ENCODE measurements at regions not wholly inside any gene's neighbourhood (a gene's known extent, or its start where the extent isn't known, plus 50 kb on each side); places are given as distances from the start of the nearest gene placed in this dataset.

GRCh38 chr6:4563156-4563555 is 213.0 kb upstream of the CDYL start:
- Histone ChIP-seq H4K20me1 (ENCODE audit: insufficient read depth) (no peaks in the 10 kb centered on the region), H3K9ac (ENCODE audit: low read length) (no peak overlapping the region), H3K27me3 (ENCODE audit: insufficient read depth, low read depth, low read length) (no peaks in the 10 kb centered on the region), H3K36me3 (ENCODE audit: insufficient read depth, low read length) (no peaks in the 10 kb centered on the region), H3K9me2 (ENCODE audit: insufficient read depth, low read length) (no peaks in the 10 kb centered on the region), H3K4me2 (ENCODE audit: low read length) (no peak overlapping the region), H3K9me3 (ENCODE audit: low read length) (no peaks in the 10 kb centered on the region), H3F3A (ENCODE audit: insufficient read depth, low read length, poor library complexity, severe bottlenecking) (no peaks in the 10 kb centered on the region), H3K4me3 (ENCODE audit: low read length) (no peak overlapping the region), H3K79me2 (replicated peaks; ENCODE audit: insufficient read depth, low read length) (no peaks in the 10 kb centered on the region), H2AFZ (ENCODE audit: low read depth, low read length) (no peak overlapping the region), H3K27ac (ENCODE audit: low read length) (no peak overlapping the region)
- TF ChIP-seq SMC3 (conservative IDR thresholded peaks at IDR 0.05; ENCODE audit: poor library complexity), result no peak
- TF ChIP-seq MXI1 (conservative IDR thresholded peaks at IDR 0.05; ENCODE audit: poor library complexity, severe bottlenecking), result no peak
- no peak for TF ChIP-seq TAF1 (IDR thresholded peaks at IDR 0.05; ENCODE audit: low read depth)
- TF ChIP-seq POLR2AphosphoS5 (IDR thresholded peaks at IDR 0.05), result no peak
- no peak for TF ChIP-seq EZH2 (IDR thresholded peaks at IDR 0.05; ENCODE audit: borderline replicate concordance, insufficient read depth, low read length, poor library complexity, severe bottlenecking)
- TF ChIP-seq, protein P1, sequence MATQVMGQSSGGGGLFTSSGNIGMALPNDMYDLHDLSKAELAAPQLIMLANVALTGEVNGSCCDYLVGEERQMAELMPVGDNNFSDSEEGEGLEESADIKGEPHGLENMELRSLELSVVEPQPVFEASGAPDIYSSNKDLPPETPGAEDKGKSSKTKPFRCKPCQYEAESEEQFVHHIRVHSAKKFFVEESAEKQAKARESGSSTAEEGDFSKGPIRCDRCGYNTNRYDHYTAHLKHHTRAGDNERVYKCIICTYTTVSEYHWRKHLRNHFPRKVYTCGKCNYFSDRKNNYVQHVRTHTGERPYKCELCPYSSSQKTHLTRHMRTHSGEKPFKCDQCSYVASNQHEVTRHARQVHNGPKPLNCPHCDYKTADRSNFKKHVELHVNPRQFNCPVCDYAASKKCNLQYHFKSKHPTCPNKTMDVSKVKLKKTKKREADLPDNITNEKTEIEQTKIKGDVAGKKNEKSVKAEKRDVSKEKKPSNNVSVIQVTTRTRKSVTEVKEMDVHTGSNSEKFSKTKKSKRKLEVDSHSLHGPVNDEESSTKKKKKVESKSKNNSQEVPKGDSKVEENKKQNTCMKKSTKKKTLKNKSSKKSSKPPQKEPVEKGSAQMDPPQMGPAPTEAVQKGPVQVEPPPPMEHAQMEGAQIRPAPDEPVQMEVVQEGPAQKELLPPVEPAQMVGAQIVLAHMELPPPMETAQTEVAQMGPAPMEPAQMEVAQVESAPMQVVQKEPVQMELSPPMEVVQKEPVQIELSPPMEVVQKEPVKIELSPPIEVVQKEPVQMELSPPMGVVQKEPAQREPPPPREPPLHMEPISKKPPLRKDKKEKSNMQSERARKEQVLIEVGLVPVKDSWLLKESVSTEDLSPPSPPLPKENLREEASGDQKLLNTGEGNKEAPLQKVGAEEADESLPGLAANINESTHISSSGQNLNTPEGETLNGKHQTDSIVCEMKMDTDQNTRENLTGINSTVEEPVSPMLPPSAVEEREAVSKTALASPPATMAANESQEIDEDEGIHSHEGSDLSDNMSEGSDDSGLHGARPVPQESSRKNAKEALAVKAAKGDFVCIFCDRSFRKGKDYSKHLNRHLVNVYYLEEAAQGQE (IDR thresholded peaks at IDR 0.05; ENCODE audit: borderline replicate concordance), result no peak
- TF ChIP-seq RAD21 (conservative IDR thresholded peaks at IDR 0.05), result no peak
- TF ChIP-seq CTCF (IDR thresholded peaks at IDR 0.05; ENCODE audit: poor library complexity, severe bottlenecking), result no peak

GRCh38 chr6:4561773-4562400 is 214.3 kb upstream of the CDYL start:
- Histone ChIP-seq H3K9ac (ENCODE audit: low read length) (no peak overlapping the region), H3K4me2 (ENCODE audit: low read length) (no peak overlapping the region), H3K4me3 (ENCODE audit: low read length) (no peak overlapping the region), H3F3A (ENCODE audit: insufficient read depth, low read length, poor library complexity, severe bottlenecking) (no peaks in the 10 kb centered on the region), H2AFZ (ENCODE audit: low read depth, low read length) (no peak overlapping the region), H3K27ac (ENCODE audit: low read length) (no peak overlapping the region), H3K36me3 (ENCODE audit: insufficient read depth, low read length) (no peaks in the 10 kb centered on the region), H4K20me1 (ENCODE audit: insufficient read depth) (no peaks in the 10 kb centered on the region), H3K27me3 (ENCODE audit: insufficient read depth, low read depth, low read length) (no peaks in the 10 kb centered on the region), H3K9me2 (ENCODE audit: insufficient read depth, low read length) (no peaks in the 10 kb centered on the region), H3K9me3 (ENCODE audit: low read length) (no peaks in the 10 kb centered on the region), H3K79me2 (replicated peaks; ENCODE audit: insufficient read depth, low read length) (no peaks in the 10 kb centered on the region)
- TF ChIP-seq EZH2 (IDR thresholded peaks at IDR 0.05; ENCODE audit: borderline replicate concordance, insufficient read depth, low read length, poor library complexity, severe bottlenecking) (no peak), POLR2AphosphoS5 (IDR thresholded peaks at IDR 0.05) (no peak), RAD21 (conservative IDR thresholded peaks at IDR 0.05) (no peak), SMC3 (conservative IDR thresholded peaks at IDR 0.05; ENCODE audit: poor library complexity) (no peak), EP300 (conservative IDR thresholded peaks at IDR 0.05; ENCODE audit: poor library complexity, severe bottlenecking) (no peak), MXI1 (conservative IDR thresholded peaks at IDR 0.05; ENCODE audit: poor library complexity, severe bottlenecking) (no peak), CTCF (IDR thresholded peaks at IDR 0.05; ENCODE audit: poor library complexity, severe bottlenecking) (no peak), TAF1 (IDR thresholded peaks at IDR 0.05; ENCODE audit: low read depth) (no peak)
- TF ChIP-seq, protein P1 (IDR thresholded peaks at IDR 0.05; ENCODE audit: borderline replicate concordance), result no peak
